B cell (primary cell): ENCODE measurements at regions not wholly inside any gene's neighbourhood (a gene's known extent, or its start where the extent isn't known, plus 50 kb on each side); places are given as distances from the start of the nearest gene placed in this dataset.
"Not testable (repeated sequence)": the region's sequence is repeated elsewhere in the genome, so short reads cannot be mapped to it uniquely, and the experiment has no call there.

ENCODE experiments used
- ATAC-seq: fragments of 200-7000 bp; cut with Tn5 transposase; one replicate; pipeline ENCODE4 v1.10.0; 2021; ENCODE audit warnings: low read depth, mild to moderate bottlenecking, moderate number of reproducible peaks, moderate library complexity
- CTCF ChIA-PET: fragments of 350-600 bp; sonication (Branson Sonifier 250); formaldehyde crosslinking; loops from one replicate; lab custom pipeline; 2021; ENCODE audit warnings: antibody characterized with exemption, inconsistent platforms; lab: Charles Lee
- POLR2A ChIA-PET: fragments of 350-600 bp; sonication (Branson Sonifier 250); formaldehyde crosslinking; loops from one replicate; lab custom pipeline; 2021; ENCODE audit warnings: antibody characterized with exemption; lab: Charles Lee
- DNase-seq: peaks from one replicate; pipeline ENCODE4 v3.0.0; 2013
- H2AFZ ChIP-seq: 2 replicates; pipeline ENCODE4 v1.6.1; 2012; ENCODE audit warnings: mild to moderate bottlenecking, low read depth, low read length; ENCODE audit not compliant: insufficient read depth, poor library complexity, severe bottlenecking
- H3K27ac ChIP-seq, 2 donors: 1 replicate in 1 of 2; 2 replicates in 1 of 2; pipeline ENCODE4 v1.5.1; 2012 to 2013; ENCODE audit warnings: low read length in 2 of 2, mild to moderate bottlenecking in 2 of 2, moderate library complexity in 1 of 2
- H3K27me3 ChIP-seq, 4 experiments: fragments of 200-600 bp in 1 of 4; sonication (generic) in 1 of 4; replicated peaks in 1 of 4; 1 replicate in 2 of 4; 2 replicates in 2 of 4; pipeline versions ENCODE4 v1.6.1 to v1.7.0; 2013 to 2016; ENCODE audit warnings: low read length in 3 of 4, mild to moderate bottlenecking in 2 of 4, mixed read lengths in 1 of 4, moderate library complexity in 1 of 4; ENCODE audit not compliant: insufficient read depth in 4 of 4, control insufficient read depth in 3 of 4; ENCODE audit errors: control extremely low read depth in 1 of 4
- H3K36me3 ChIP-seq, 2 experiments: replicated peaks in 1 of 2; 1 replicate in 1 of 2; 2 replicates in 1 of 2; pipeline versions ENCODE4 v1.6.1 to v1.7.1; 2013; ENCODE audit warnings: low read length in 1 of 2; ENCODE audit not compliant: insufficient read depth in 2 of 2, control insufficient read depth in 1 of 2; ENCODE audit errors: control extremely low read depth in 1 of 2, extremely low read depth in 1 of 2
- H3K4me1 ChIP-seq, 2 donors: fragments of 200-600 bp in 1 of 2; sonication (generic) in 1 of 2; 1 replicate in 1 of 2; 2 replicates in 1 of 2; pipeline versions ENCODE4 v1.5.1 to v1.6.1; 2013 to 2017; ENCODE audit warnings: low read length in 2 of 2; ENCODE audit not compliant: control insufficient read depth in 2 of 2, insufficient read depth in 2 of 2
- H3K4me2 ChIP-seq: replicated peaks from 2 replicates; pipeline ENCODE3; 2012; ENCODE audit warnings: mild to moderate bottlenecking, low read depth, low read length; ENCODE audit not compliant: poor library complexity, severe bottlenecking
- H3K4me3 ChIP-seq, 5 experiments: fragments of 200-600 bp in 1 of 5; sonication (generic) in 1 of 5; 1 replicate in 3 of 5; 2 replicates in 2 of 5; pipeline versions ENCODE4 v1.5.1 to v1.7.0; 2011 to 2016; ENCODE audit warnings: low read length in 4 of 5, mild to moderate bottlenecking in 4 of 5, low read depth in 2 of 5, control low read depth in 1 of 5, moderate library complexity in 1 of 5; ENCODE audit not compliant: insufficient read depth in 1 of 5; ENCODE audit errors: control extremely low read depth in 1 of 5, extremely low read depth in 1 of 5
- H3K79me2 ChIP-seq: fragments of 200-600 bp; sonication (generic); one replicate; pipeline ENCODE4 v1.6.0; 2016; ENCODE audit warnings: low read length; ENCODE audit not compliant: control insufficient read depth, insufficient read depth
- H3K9ac ChIP-seq: fragments of 200-600 bp; sonication (generic); 2 replicates; pipeline ENCODE4 v1.6.1; 2017; ENCODE audit warnings: mild to moderate bottlenecking, low read length, moderate library complexity
- H3K9me3 ChIP-seq, 3 donors: one replicate each; pipeline versions ENCODE4 v1.6.1 to v1.7.1; 2013; ENCODE audit warnings: low read length in 2 of 3; ENCODE audit not compliant: control insufficient read depth in 2 of 3, insufficient read depth in 1 of 3; ENCODE audit errors: control extremely low read depth in 1 of 3
- H4K20me1 ChIP-seq: 2 replicates; pipeline ENCODE4 v1.6.0; 2012; ENCODE audit warnings: mild to moderate bottlenecking, low read length; ENCODE audit not compliant: insufficient read depth, control insufficient read depth, poor library complexity, severe bottlenecking
- H3K27ac Mint-ChIP-seq: one replicate; pipeline ENCODE4 v1.8.0; 2021; ENCODE audit warnings: mixed read lengths
- H3K27me3 Mint-ChIP-seq: one replicate; pipeline ENCODE4 v1.8.0; 2021; ENCODE audit warnings: mixed read lengths
- H3K4me1 Mint-ChIP-seq: one replicate; pipeline ENCODE4 v1.8.0; 2021; ENCODE audit warnings: mixed read lengths
- H3K4me3 Mint-ChIP-seq: one replicate; pipeline ENCODE4 v1.8.0; 2021; ENCODE audit warnings: mixed read lengths
- H3K9me3 Mint-ChIP-seq: one replicate; pipeline ENCODE4 v1.8.0; 2022; ENCODE audit warnings: mixed read lengths; ENCODE audit not compliant: insufficient read depth
- EZH2 ChIP-seq: IDR thresholded peaks from 2 replicates; pipeline ENCODE4 v1.6.1; 2012; ENCODE audit warnings: borderline replicate concordance, low read depth, mild to moderate bottlenecking, moderate library complexity, low read length; ENCODE audit not compliant: insufficient read depth, poor library complexity, severe bottlenecking
- WGBS: methylation state at CpG from one replicate; pipeline ENCODE4 v1.1.5; 2013; ENCODE audit warnings: missing lambda C conversion rate; ENCODE audit not compliant: insufficient coverage; 5-methylcytosine and 5-hydroxymethylcytosine counted together
- intact Hi-C: fragments of 100-400 bp; cut with micrococcal nuclease; formaldehyde crosslinking; loops from one replicate; pipeline ENCODE4 v1.10.0; 2022
- TF ChIP-seq, protein P1 (sequence below): fragments of 200-600 bp; IDR thresholded peaks from one replicate; pipeline ENCODE4 v1.8.0; 2022; ENCODE audit warnings: antibody characterized with exemption, mild to moderate bottlenecking

DNA sequence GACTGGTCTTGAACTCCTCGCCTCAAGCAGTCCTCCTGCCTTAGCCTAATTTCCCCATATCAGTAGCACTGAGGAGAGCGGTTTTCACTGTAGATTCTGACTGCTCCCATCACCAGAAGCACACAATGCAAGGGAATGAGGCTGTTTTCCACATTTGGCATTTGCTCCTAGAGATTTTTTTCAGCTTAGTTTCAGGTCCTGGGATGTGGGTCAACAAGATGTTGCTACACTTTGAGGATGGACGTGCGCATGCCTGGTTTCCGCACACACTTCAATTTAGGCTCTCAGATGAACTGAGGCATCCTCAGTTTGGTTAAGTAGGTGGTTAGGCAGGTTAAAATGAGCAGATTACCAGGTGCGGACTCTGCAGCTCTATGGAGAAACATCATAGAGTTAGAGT is 287.1 kb upstream of the LYZL1 start:
- Mint-ChIP-seq H3K9me3 (no peaks in the 10 kb centered on the region), H3K4me3 (no peak overlapping the region), H3K4me1 (no peaks in the 10 kb centered on the region), H3K27me3 (no peaks in the 10 kb centered on the region), H3K27ac (no peak overlapping the region)
- Histone ChIP-seq H4K20me1 (no peaks in the 10 kb centered on the region), H3K4me2 (no peak overlapping the region), H3K27ac (no peak overlapping the region), H3K36me3 (no peaks in the 10 kb centered on the region), H3K9me3 (peaks cover 0 to 4% (median 0%) of the 10 kb centered on the region in 3 donors), H3K4me1 (no peaks in the 10 kb centered on the region), H2AFZ (no peak overlapping the region), H3K9ac (no peak overlapping the region), H3K79me2 (no peaks in the 10 kb centered on the region), H3K4me3 (no peak overlapping the region), H3K27me3 (no peaks in the 10 kb centered on the region)
- DNase-seq (no peak), ATAC-seq (no peak)
- intact Hi-C loops, result no loop called here
- 92% methylated on average over 6 of the region's 6 CpGs for WGBS
- ChIA-PET POLR2A (no interaction called here), CTCF (no interaction called here)
- TF ChIP-seq EZH2, result no peak
- TF ChIP-seq, protein P1, sequence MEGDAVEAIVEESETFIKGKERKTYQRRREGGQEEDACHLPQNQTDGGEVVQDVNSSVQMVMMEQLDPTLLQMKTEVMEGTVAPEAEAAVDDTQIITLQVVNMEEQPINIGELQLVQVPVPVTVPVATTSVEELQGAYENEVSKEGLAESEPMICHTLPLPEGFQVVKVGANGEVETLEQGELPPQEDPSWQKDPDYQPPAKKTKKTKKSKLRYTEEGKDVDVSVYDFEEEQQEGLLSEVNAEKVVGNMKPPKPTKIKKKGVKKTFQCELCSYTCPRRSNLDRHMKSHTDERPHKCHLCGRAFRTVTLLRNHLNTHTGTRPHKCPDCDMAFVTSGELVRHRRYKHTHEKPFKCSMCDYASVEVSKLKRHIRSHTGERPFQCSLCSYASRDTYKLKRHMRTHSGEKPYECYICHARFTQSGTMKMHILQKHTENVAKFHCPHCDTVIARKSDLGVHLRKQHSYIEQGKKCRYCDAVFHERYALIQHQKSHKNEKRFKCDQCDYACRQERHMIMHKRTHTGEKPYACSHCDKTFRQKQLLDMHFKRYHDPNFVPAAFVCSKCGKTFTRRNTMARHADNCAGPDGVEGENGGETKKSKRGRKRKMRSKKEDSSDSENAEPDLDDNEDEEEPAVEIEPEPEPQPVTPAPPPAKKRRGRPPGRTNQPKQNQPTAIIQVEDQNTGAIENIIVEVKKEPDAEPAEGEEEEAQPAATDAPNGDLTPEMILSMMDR, result no peak

DNA sequence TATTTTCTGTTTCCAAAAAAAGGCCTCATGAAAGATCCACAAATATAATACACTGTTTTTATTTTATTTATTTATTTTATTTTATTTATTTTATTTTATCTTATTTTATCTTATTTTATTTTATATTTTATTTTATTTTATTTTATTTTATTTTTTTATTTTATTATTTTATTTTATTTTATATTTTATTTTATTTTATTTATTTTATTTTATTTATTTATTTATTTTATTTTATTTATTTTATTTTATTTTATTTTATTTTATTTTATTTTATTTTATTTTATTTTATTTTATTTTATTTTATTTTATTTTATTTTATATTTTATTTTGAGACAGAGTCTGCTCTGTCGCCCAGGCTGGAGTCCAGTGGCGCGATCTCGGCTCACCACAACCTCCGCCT is 285.9 kb upstream of the LYZL1 start:
- H3K4me3 ChIP-seq, POLR2A ChIA-PET, ATAC-seq, H3K4me2 ChIP-seq, H3K9me3 Mint-ChIP-seq, H3K36me3 ChIP-seq, DNase-seq, H3K27ac Mint-ChIP-seq, CTCF ChIA-PET, H3K4me1 ChIP-seq, H2AFZ ChIP-seq, H3K4me1 Mint-ChIP-seq, H3K27ac ChIP-seq, H3K4me3 Mint-ChIP-seq, H3K27me3 Mint-ChIP-seq, H4K20me1 ChIP-seq, intact Hi-C loops, H3K9ac ChIP-seq, H3K27me3 ChIP-seq, H3K79me2 ChIP-seq: not testable (repeated sequence)
- H3K9me3 ChIP-seq, result peaks cover 0 to 12% (median 0%) of the 10 kb centered on the region in 3 donors
- WGBS, result 94% methylated on average over 5 of the region's 5 CpGs
